Pulmonary artery endothelial cell (primary cell): ENCODE measurements at regions not wholly inside any gene's neighbourhood (a gene's known extent, or its start where the extent isn't known, plus 50 kb on each side); places are given as distances from the start of the nearest gene placed in this dataset.
"Not testable (repeated sequence)": the region's sequence is repeated elsewhere in the genome, so short reads cannot be mapped to it uniquely, and the experiment has no call there.

Experiments used
- DNase-seq: peaks from one replicate; pipeline ENCODE4 v3.0.0-alpha.2; 2011; ENCODE audit warnings: low read depth, low spot score

- DNase-seq = no peak
These were observed 1119.8 kb upstream of the TMEM132C start for GRCh38 chr12:127146991-127147718.

- no peak for DNase-seq
These were observed 1119.2 kb upstream of the TMEM132C start for GRCh38 chr12:127147724-127148123.

GRCh38 chr12:127148318-127148717 is 1118.7 kb upstream of the TMEM132C start:
- no peak for DNase-seq

- no peak for DNase-seq
These were observed 1117.6 kb upstream of the TMEM132C start for GRCh38 chr12:127149226-127149964.

GRCh38 chr12:127150028-127150427 is 1116.9 kb upstream of the TMEM132C start:
- no peak for DNase-seq

GRCh38 chr12:127150479-127150878 is 1116.5 kb upstream of the TMEM132C start:
- no peak for DNase-seq

- DNase-seq = no peak
These were observed 1116.0 kb upstream of the TMEM132C start for GRCh38 chr12:127150956-127151355.

- DNase-seq = no peak
These were observed 1113.0 kb upstream of the TMEM132C start for GRCh38 chr12:127153996-127154395.

- DNase-seq = not testable (repeated sequence)
These were observed 1112.1 kb upstream of the TMEM132C start for GRCh38 chr12:127154830-127155229.

- DNase-seq = not testable (repeated sequence)
These were observed 1110.9 kb upstream of the TMEM132C start for GRCh38 chr12:127155935-127156619.

- DNase-seq = not testable (repeated sequence)
These were observed 1109.2 kb upstream of the TMEM132C start for GRCh38 chr12:127157501-127158366.

- no peak for DNase-seq
These were observed 1108.4 kb upstream of the TMEM132C start for GRCh38 chr12:127158385-127159061.

GRCh38 chr12:127161466-127161865 is 1105.5 kb upstream of the TMEM132C start:
- DNase-seq = no peak

GRCh38 chr12:127162307-127162706 is 1104.7 kb upstream of the TMEM132C start:
- DNase-seq = no peak

GRCh38 chr12:127162902-127163301 is 1104.1 kb upstream of the TMEM132C start:
- no peak for DNase-seq

- DNase-seq = peak; percentile 24
These were observed 1101.2 kb upstream of the TMEM132C start for GRCh38 chr12:127165567-127166392.

- no peak for DNase-seq
These were observed 1097.4 kb upstream of the TMEM132C start for GRCh38 chr12:127169321-127170181.

GRCh38 chr12:127170226-127171180 is 1096.5 kb upstream of the TMEM132C start:
- no peak for DNase-seq
